Tibial nerve (tissue), 4 donors: ENCODE measurements at regions not wholly inside any gene's neighbourhood (a gene's known extent, or its start where the extent isn't known, plus 50 kb on each side); places are given as distances from the start of the nearest gene placed in this dataset.

Source experiments
- EP300 ChIP-seq, 2 donors: sonication (generic); formaldehyde crosslinking; IDR thresholded peaks; one replicate each; pipeline ENCODE4 v1.6.1; 2017; ENCODE audit warnings: antibody characterized with exemption in 2 of 2, mild to moderate bottlenecking in 1 of 2
- POLR2A ChIP-seq, 2 donors: fragments of 450-650 bp; IDR thresholded peaks; one replicate each; pipeline ENCODE4 v1.6.1; 2017; ENCODE audit warnings: antibody characterized with exemption in 2 of 2, mild to moderate bottlenecking in 2 of 2, moderate library complexity in 2 of 2
- TF ChIP-seq, protein P1 (sequence below), 5 experiments: fragments of 200-600 bp in 3 of 5; fragments of 450-650 bp in 2 of 5; sonication (generic) in 3 of 5; IDR thresholded peaks; one replicate each; pipeline ENCODE4 v1.5.1; 2016 to 2019; ENCODE audit warnings: antibody characterized with exemption in 5 of 5, mild to moderate bottlenecking in 3 of 5, moderate library complexity in 2 of 5

DNA sequence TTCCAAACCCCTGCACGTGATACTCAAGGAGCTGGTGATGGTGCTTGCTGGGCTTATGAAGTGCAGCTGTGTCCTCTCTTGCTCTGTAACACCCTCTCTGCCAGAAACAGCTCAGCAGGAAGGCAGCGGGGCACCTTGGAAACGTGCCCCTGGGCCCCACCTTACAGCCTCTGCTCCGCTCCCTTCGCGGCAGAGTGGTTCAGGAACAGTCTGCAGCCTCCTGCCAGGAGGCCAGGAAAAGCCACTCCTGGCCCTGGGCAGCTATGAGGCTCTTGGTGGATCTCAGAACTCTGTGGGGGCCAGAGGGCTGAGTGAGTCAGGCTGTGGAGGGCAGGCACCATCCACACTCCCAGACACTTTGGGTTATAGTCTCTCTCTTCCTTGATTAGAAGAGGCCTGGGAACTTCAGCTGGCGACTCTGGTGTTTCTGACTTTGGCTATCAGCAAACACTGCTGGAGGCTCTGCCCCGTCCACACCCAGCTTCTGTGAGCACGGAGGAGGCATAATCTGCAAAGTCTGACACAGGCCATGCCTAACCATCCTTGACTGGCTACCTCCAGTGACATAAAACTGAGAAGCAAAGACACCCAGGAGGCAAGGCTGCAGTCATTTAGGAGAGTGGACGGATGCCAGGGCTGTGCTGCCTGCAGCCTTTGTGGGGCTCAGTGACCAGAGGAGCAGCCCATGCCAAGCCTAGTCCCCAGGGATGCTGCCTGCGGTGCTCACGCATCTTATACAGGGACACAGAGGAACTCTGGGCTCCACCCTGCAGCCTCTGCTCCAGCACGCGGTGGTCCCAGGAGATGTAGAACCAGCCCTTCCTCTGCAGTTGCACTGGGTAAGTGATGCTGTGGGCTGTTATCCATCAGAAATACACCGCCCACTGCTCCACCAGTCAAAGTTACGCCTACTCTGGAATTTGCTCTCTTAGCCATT lies 65.3 kb downstream of the METRNL start:
- peak in 1 of 2 donors; percentile 46 for TF ChIP-seq EP300 (IDR thresholded peaks at IDR 0.05)
- TF ChIP-seq, protein P1, sequence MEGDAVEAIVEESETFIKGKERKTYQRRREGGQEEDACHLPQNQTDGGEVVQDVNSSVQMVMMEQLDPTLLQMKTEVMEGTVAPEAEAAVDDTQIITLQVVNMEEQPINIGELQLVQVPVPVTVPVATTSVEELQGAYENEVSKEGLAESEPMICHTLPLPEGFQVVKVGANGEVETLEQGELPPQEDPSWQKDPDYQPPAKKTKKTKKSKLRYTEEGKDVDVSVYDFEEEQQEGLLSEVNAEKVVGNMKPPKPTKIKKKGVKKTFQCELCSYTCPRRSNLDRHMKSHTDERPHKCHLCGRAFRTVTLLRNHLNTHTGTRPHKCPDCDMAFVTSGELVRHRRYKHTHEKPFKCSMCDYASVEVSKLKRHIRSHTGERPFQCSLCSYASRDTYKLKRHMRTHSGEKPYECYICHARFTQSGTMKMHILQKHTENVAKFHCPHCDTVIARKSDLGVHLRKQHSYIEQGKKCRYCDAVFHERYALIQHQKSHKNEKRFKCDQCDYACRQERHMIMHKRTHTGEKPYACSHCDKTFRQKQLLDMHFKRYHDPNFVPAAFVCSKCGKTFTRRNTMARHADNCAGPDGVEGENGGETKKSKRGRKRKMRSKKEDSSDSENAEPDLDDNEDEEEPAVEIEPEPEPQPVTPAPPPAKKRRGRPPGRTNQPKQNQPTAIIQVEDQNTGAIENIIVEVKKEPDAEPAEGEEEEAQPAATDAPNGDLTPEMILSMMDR (IDR thresholded peaks at IDR 0.05) = no peak
- no peak for TF ChIP-seq POLR2A (IDR thresholded peaks at IDR 0.05)
